ENCODE measurements at regions not wholly inside any gene's neighbourhood (a gene's known extent, or its start where the extent isn't known, plus 50 kb on each side); places are given as distances from the start of the nearest gene placed in this dataset.

DNA sequence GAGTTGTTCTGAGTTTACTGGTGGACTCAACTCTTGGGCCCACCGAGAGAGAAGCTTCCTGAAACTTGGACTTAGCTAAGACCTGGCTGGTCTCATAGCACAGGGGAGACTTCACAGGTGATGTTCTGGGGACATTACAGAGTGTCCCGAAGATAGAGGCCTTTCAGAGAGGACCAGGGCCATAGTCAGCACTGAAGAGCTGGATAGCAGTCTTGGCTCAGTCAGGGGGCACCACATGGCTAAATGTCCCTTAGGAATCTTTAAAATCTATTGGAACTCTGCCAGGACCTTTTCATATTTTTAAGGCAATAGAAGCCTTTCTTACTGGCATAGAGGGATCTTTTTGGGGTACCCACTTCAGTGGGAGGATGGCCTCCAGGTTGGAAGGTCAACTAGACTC lies 59.8 kb upstream of the CPLX2 start:
- DNase-seq = no peak
- Histone ChIP-seq H3K4me1 (ENCODE audit: control insufficient read depth, insufficient read depth, low read depth, low read length) (no peaks in the 10 kb centered on the region), H3K4me3 (ENCODE audit: insufficient read depth in 1 of 2, low read depth in 1 of 2, low read length in 2 of 2) (no peak overlapping the region), H2BK5ac (ENCODE audit: low read depth, low read length, poor library complexity, severe bottlenecking) (no peak overlapping the region), H4K91ac (ENCODE audit: low read length) (no peak overlapping the region), H2BK15ac (ENCODE audit: low read depth, poor library complexity, severe bottlenecking) (no peak overlapping the region), H2AFZ (ENCODE audit: low read depth, low read length) (no peak overlapping the region), H3K27me3 (ENCODE audit: control insufficient read depth in 1 of 2, insufficient read depth in 1 of 2, low read length in 2 of 2) (peaks cover 5 to 59% of the 10 kb centered on the region in 2 experiments), H3K18ac (ENCODE audit: low read depth in 1 of 2, low read length in 2 of 2) (no peak overlapping the region), H3K36me3 (ENCODE audit: control insufficient read depth in 1 of 2, insufficient read depth in 2 of 2, low read depth in 1 of 2, low read length in 2 of 2) (no peaks in the 10 kb centered on the region), H2BK120ac (ENCODE audit: low read depth, low read length) (no peak overlapping the region), H3K4ac (ENCODE audit: low read depth in 1 of 2, low read length in 2 of 2) (no peak overlapping the region), H3K9me3 (ENCODE audit: control insufficient read depth, low read length) (no peaks in the 10 kb centered on the region), H3K9ac (ENCODE audit: low read length) (no peak overlapping the region), H2BK12ac (ENCODE audit: low read length in 2 of 2) (no peak overlapping the region), H3K4me2 (ENCODE audit: low read length, poor library complexity, severe bottlenecking) (no peak overlapping the region), H3K27ac (ENCODE audit: low read length, poor library complexity, severe bottlenecking) (no peak overlapping the region), H3K79me1 (replicated peaks; ENCODE audit: low read length, poor library complexity, severe bottlenecking) (no peaks in the 10 kb centered on the region), H3K23ac (ENCODE audit: low read length in 2 of 2) (no peak overlapping the region), H4K8ac (ENCODE audit: low read length) (no peak overlapping the region), H3K14ac (ENCODE audit: low read length in 2 of 2) (no peak overlapping the region), H2AK5ac (ENCODE audit: low read length, severe bottlenecking) (no peak overlapping the region)
- WGBS = 82% methylated on average over 2 of the region's 2 CpGs

GRCh38 chr5:175813943-175814630 lies 57.3 kb upstream of the CPLX2 start:
- 85% methylated on average over 4 of the region's 4 CpGs for WGBS
- Histone ChIP-seq H3K14ac (ENCODE audit: low read length in 2 of 2) (no peak overlapping the region), H2BK12ac (ENCODE audit: low read length in 2 of 2) (no peak overlapping the region), H2BK5ac (ENCODE audit: low read depth, low read length, poor library complexity, severe bottlenecking) (no peak overlapping the region), H2AFZ (ENCODE audit: low read depth, low read length) (no peak overlapping the region), H3K27me3 (ENCODE audit: control insufficient read depth in 1 of 2, insufficient read depth in 1 of 2, low read length in 2 of 2) (peaks cover 5 to 65% of the 10 kb centered on the region in 2 experiments), H3K4me2 (ENCODE audit: low read length, poor library complexity, severe bottlenecking) (no peak overlapping the region), H3K23ac (ENCODE audit: low read length in 2 of 2) (no peak overlapping the region), H3K79me1 (replicated peaks; ENCODE audit: low read length, poor library complexity, severe bottlenecking) (no peaks in the 10 kb centered on the region), H4K91ac (ENCODE audit: low read length) (no peak overlapping the region), H2BK15ac (ENCODE audit: low read depth, poor library complexity, severe bottlenecking) (no peak overlapping the region), H3K36me3 (ENCODE audit: control insufficient read depth in 1 of 2, insufficient read depth in 2 of 2, low read depth in 1 of 2, low read length in 2 of 2) (no peaks in the 10 kb centered on the region), H3K4me3 (ENCODE audit: insufficient read depth in 1 of 2, low read depth in 1 of 2, low read length in 2 of 2) (no peak overlapping the region), H3K9me3 (ENCODE audit: control insufficient read depth, low read length) (no peaks in the 10 kb centered on the region), H4K8ac (ENCODE audit: low read length) (no peak overlapping the region), H2AK5ac (ENCODE audit: low read length, severe bottlenecking) (no peak overlapping the region), H2BK120ac (ENCODE audit: low read depth, low read length) (no peak overlapping the region), H3K27ac (ENCODE audit: low read length, poor library complexity, severe bottlenecking) (no peak overlapping the region), H3K4me1 (ENCODE audit: control insufficient read depth, insufficient read depth, low read depth, low read length) (no peaks in the 10 kb centered on the region), H3K4ac (ENCODE audit: low read depth in 1 of 2, low read length in 2 of 2) (no peak overlapping the region), H3K9ac (ENCODE audit: low read length) (no peak overlapping the region), H3K18ac (ENCODE audit: low read depth in 1 of 2, low read length in 2 of 2) (no peak overlapping the region)
- DNase-seq = no peak

GRCh38 chr5:175814691-175815090 lies 56.7 kb upstream of the CPLX2 start:
- H2BK12ac ChIP-seq (ENCODE audit: low read length in 2 of 2) = no peak overlapping the region
- no peaks in the 10 kb centered on the region for H3K79me1 ChIP-seq (replicated peaks; ENCODE audit: low read length, poor library complexity, severe bottlenecking)
- H3K4me1 ChIP-seq (ENCODE audit: control insufficient read depth, insufficient read depth, low read depth, low read length) = no peaks in the 10 kb centered on the region
- H3K4me2 ChIP-seq (ENCODE audit: low read length, poor library complexity, severe bottlenecking) = no peak overlapping the region
- no peak overlapping the region for H2BK15ac ChIP-seq (ENCODE audit: low read depth, poor library complexity, severe bottlenecking)
- peak; percentile 19 for DNase-seq
- H3K4me3 ChIP-seq (ENCODE audit: insufficient read depth in 1 of 2, low read depth in 1 of 2, low read length in 2 of 2) = peak overlapping the region in 1 of 2 experiments; percentile 34
- H3K27me3 ChIP-seq (ENCODE audit: control insufficient read depth in 1 of 2, insufficient read depth in 1 of 2, low read length in 2 of 2) = peaks cover 5 to 67% of the 10 kb centered on the region in 2 experiments
- no peak overlapping the region for H4K8ac ChIP-seq (ENCODE audit: low read length)
- H2AK5ac ChIP-seq (ENCODE audit: low read length, severe bottlenecking) = no peak overlapping the region
- H3K9me3 ChIP-seq (ENCODE audit: control insufficient read depth, low read length) = no peaks in the 10 kb centered on the region
- no peak overlapping the region for H3K18ac ChIP-seq (ENCODE audit: low read depth in 1 of 2, low read length in 2 of 2)
- H2BK5ac ChIP-seq (ENCODE audit: low read depth, low read length, poor library complexity, severe bottlenecking) = no peak overlapping the region
- no peak overlapping the region for H3K9ac ChIP-seq (ENCODE audit: low read length)
- H3K27ac ChIP-seq (ENCODE audit: low read length, poor library complexity, severe bottlenecking) = no peak overlapping the region
- no peak overlapping the region for H3K4ac ChIP-seq (ENCODE audit: low read depth in 1 of 2, low read length in 2 of 2)
- H3K36me3 ChIP-seq (ENCODE audit: control insufficient read depth in 1 of 2, insufficient read depth in 2 of 2, low read depth in 1 of 2, low read length in 2 of 2) = no peaks in the 10 kb centered on the region
- H3K23ac ChIP-seq (ENCODE audit: low read length in 2 of 2) = no peak overlapping the region
- H3K14ac ChIP-seq (ENCODE audit: low read length in 2 of 2) = no peak overlapping the region
- no peak overlapping the region for H2BK120ac ChIP-seq (ENCODE audit: low read depth, low read length)
- 71% methylated on average over 10 of the region's 10 CpGs for WGBS
- H4K91ac ChIP-seq (ENCODE audit: low read length) = no peak overlapping the region
- no peak overlapping the region for H2AFZ ChIP-seq (ENCODE audit: low read depth, low read length)

- Histone ChIP-seq H3K18ac (ENCODE audit: low read depth in 1 of 2, low read length in 2 of 2) (no peak overlapping the region), H3K9ac (ENCODE audit: low read length) (no peak overlapping the region), H3K36me3 (ENCODE audit: control insufficient read depth in 1 of 2, insufficient read depth in 2 of 2, low read depth in 1 of 2, low read length in 2 of 2) (no peaks in the 10 kb centered on the region), H3K9me3 (ENCODE audit: control insufficient read depth, low read length) (no peaks in the 10 kb centered on the region), H3K4me1 (ENCODE audit: control insufficient read depth, insufficient read depth, low read depth, low read length) (no peaks in the 10 kb centered on the region), H3K23ac (ENCODE audit: low read length in 2 of 2) (no peak overlapping the region), H3K27me3 (ENCODE audit: control insufficient read depth in 1 of 2, insufficient read depth in 1 of 2, low read length in 2 of 2) (peaks cover 5 to 72% of the 10 kb centered on the region in 2 experiments), H2AK5ac (ENCODE audit: low read length, severe bottlenecking) (no peak overlapping the region), H2BK5ac (ENCODE audit: low read depth, low read length, poor library complexity, severe bottlenecking) (no peak overlapping the region), H3K4ac (ENCODE audit: low read depth in 1 of 2, low read length in 2 of 2) (no peak overlapping the region), H2BK120ac (ENCODE audit: low read depth, low read length) (no peak overlapping the region), H3K79me1 (replicated peaks; ENCODE audit: low read length, poor library complexity, severe bottlenecking) (no peaks in the 10 kb centered on the region), H2BK15ac (ENCODE audit: low read depth, poor library complexity, severe bottlenecking) (no peak overlapping the region), H3K27ac (ENCODE audit: low read length, poor library complexity, severe bottlenecking) (no peak overlapping the region), H3K4me3 (ENCODE audit: insufficient read depth in 1 of 2, low read depth in 1 of 2, low read length in 2 of 2) (peak overlapping the region in 1 of 2 experiments; percentile 34), H4K91ac (ENCODE audit: low read length) (no peak overlapping the region), H3K14ac (ENCODE audit: low read length in 2 of 2) (peak overlapping the region in 1 of 2 experiments; percentile 9), H3K4me2 (ENCODE audit: low read length, poor library complexity, severe bottlenecking) (no peak overlapping the region), H2BK12ac (ENCODE audit: low read length in 2 of 2) (no peak overlapping the region), H2AFZ (ENCODE audit: low read depth, low read length) (no peak overlapping the region), H4K8ac (ENCODE audit: low read length) (no peak overlapping the region)
- 83% methylated on average over 7 of the region's 9 CpGs for WGBS
- DNase-seq = no peak
These were observed 56.1 kb upstream of the CPLX2 start for GRCh38 chr5:175815126-175815913.

Measured in mesenchymal stem cell (in vitro differentiated cells and primary cell).